HG02884 (cell line): ENCODE measurements at regions not wholly inside any gene's neighbourhood (a gene's known extent, or its start where the extent isn't known, plus 50 kb on each side); places are given as distances from the start of the nearest gene placed in this dataset.

Source experiments
- ATAC-seq: cut with Tn5 transposase; IDR thresholded peaks from one replicate; pipeline ENCODE4 v1.9.1; 2021; ENCODE audit warnings: mild to moderate bottlenecking, moderate library complexity; ENCODE audit not compliant: unreplicated experiment

DNA sequence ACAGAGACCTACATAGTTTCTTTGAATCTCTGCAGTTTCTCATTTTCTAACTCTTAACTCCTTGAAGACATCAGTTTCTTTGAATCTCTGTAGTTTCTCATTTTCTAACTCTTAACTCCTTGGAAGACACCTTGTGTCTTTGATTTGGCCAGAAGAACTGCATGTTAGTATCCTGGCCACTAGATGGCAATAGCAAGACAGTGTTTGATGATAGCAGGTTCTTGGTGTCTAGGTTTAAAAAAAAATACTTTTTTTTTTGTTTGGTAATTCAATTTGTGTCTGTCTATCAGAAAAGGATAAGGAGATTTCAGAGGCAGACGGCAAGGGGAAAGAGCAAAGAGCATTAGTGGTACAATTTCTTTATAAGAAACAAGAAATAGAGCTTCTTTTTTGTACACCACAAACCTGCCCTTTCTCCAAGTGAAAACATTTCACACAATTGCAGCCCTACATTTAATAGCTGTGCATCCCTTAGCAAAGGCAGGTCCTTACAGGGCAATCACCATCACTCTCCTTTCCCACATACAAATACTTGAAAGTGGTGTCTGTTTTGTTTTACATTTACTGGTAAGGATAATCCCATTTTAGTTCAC, 1324.9 kb upstream of the CDH8 start:
- peak; percentile 78 for ATAC-seq

DNA sequence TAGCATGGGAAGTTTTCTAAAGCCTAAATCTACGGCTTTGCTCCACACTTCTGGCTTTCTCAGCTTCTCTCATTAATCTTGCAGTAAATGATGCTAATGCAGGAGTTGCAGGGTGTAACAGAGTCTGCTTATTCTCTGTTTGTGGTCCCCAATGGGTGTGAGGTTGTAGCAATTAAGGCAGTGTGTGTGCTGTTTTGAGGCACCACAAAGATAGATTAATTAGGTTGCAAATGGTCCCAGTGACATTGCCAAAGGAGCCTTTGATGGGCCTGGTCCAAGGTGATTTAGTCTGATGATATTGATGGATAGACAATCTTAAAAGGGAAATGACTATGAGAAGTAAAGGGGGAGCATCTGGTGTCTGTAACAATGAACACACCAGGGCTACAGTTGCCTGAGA, 1313.7 kb upstream of the CDH8 start:
- ATAC-seq: no peak

DNA sequence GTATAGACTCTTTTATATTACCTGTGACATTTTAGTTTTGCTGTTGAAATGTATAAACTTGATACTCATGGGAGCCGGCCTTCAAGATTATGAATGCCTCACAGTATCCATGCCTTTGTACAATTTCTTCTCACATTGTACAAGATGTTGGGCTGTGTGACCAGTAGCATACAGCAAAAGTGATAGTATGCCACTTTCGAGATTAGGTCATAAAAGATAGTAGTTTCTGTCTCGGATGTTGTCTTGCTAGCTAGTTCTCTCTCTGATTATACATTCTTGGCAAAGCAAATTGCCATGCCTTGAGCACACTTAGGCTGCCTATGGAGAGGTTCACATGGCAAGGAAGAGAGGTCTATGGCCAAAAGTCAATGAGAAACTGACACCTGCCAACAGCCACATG, 1309.8 kb upstream of the CDH8 start:
- ATAC-seq: no peak

DNA sequence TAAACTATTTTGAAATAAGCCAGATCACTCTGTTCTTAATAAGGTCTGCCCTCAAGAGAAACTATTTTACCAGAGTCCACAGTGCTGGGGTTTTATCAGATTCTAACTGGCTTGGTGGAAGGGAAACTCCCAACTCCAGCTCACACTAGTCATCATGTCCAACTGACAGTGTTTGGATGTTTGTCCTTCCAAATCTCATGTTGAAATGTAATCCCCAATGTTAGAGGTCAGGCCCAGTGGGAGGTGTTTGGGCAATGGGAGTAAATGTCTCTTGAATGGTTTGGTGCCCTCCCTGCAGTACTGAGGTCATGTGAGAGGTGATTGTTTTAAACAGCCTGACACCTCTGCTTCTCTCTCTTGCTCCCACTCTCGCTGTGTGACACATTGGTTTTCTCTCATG, 1301.0 kb upstream of the CDH8 start:
- no peak for ATAC-seq

DNA sequence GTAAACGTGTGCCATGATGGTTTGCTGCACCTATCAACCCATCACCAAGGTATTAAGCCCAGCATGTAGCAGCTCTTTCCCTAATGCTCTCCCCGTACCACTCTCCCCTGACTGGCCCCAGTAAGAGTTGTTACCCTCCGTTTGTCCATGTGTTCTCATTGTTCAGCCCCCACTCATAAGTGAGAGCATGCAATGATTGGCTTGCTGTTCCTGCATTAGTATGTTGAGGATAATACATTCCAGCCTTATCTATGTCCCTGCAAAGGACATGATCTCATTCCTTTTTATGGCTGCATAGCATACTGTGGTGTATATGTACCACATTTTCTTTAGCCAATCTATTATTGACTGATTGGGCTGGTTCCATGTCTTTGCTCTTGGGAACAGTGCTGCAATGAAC, 1294.9 kb upstream of the CDH8 start:
- no peak for ATAC-seq

DNA sequence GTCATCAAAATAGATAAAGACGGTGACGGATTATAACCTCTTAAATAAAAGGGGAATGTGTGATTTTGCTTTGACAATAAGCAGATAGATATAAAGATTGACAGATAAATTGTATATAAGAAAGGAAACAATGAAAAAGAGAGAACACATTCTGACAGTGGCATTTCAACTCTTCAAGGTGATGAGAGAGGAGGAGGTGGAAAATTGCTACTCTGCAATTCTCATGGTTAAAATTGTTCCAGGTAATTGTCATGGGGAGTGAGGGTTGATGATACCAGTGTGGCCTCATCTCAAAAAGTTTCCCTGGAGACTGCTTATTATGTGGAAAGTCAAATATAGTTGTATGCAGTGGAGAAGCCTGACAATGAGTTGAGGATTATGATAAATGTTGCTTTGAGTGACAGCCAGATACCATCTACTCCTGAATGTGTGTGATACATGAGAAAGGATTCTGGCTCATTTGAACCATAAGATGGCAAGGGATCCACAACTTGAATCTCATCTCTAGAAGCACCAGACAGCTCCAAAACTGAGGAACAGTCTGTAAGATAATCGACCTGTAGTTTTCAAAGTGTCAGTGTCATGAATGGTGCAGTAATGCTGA, 1290.6 kb upstream of the CDH8 start:
- no peak for ATAC-seq

DNA sequence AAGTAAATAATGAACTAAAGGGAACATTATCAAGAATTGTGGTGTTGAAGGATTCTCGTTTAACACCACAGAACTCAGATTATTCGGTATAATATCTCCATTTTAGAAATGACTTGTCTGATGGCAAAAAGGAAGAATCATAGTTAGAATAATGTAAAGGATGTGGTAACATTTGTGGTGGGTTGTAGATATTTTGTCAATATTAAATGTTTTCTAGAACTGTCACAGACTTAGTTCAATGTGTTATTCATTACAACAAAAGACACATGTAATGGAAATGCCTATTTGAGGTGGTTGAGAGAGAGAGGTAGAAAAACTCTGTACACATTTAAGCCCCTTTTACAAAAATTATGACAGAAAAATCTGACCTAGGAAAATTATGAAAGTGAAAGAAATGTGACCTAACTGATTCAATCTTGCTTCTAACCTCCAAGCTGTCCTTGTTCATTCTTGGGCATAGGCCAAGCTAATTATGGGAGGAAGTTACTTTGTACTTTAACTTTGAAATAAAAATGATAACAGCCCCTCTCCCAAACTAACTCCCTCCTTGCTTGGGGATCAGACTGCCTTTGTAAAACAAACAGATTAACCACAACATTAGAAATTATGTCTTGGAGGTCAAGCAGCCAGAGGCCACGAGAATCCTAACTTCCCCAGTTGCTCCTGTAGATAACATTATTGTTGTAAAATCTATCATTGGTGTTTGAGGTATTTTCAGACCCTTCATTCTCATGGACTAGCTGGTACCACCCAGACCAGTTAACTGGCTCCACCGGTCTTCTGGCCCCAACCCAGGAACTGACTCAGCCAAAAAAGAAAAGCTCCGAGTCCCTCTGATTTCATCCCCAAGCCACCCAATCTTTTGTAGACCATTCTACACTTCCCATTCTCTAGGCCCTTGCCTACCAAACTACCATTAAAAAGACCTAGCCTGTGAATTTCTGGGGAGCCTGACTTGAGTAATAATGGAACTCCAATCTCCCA, 1287.8 kb upstream of the CDH8 start:
- ATAC-seq: no peak

DNA sequence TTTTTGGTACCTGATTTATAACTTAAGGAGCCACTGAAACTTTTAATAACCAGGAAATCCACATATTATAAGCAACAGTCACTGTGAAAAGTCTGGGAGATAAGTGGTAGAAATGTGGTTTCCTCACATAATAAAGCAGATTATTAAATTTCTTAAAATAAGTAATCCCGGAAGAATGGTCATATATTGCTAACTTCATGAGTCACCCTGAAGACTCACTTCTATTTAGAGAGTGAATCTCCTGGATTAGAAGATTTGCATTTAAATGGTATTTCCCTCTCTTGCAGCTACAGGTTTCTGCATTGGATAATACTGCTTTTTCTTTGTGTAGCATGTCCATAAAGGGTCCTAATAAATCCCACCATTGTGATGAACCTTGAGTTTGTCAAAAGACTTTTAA, 1286.8 kb upstream of the CDH8 start:
- ATAC-seq: no peak

DNA sequence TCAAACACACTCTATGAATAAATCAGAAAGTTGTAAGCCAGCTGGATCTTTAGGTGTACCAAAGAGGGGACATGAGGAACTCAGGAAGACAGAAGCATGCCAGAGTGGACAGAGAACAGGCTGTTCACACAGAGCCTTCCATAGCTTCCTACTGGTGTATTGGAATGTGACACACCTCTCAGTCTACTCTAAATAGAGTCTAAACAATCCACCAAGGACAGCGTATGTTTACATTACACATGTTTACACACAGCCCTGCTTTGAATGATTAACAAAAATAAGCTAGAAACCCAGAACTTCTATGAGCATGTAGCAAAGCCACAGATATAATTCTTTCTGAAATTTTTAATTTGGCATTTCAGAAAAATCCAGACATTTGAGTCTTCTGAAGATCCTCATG, 1279.0 kb upstream of the CDH8 start:
- ATAC-seq: no peak

DNA sequence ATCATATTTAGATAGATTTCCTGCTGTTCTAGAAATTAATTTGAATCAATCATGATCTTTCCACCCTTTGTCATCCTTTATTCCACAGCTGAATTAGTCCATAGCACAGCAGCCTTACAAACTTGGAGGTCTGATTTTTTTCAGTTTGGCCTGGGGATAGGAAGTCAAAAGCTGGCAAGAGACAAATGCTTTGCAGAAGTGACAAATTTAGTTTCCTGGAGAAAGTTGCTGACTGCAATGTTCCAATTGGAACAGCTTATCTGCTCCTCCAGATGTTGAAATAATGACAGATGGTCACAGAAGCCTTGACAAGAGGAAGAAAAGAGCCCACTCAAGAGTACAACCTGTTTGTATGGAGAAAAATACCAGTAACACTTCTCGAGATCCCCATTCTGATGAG, 1276.1 kb upstream of the CDH8 start:
- no peak for ATAC-seq

DNA sequence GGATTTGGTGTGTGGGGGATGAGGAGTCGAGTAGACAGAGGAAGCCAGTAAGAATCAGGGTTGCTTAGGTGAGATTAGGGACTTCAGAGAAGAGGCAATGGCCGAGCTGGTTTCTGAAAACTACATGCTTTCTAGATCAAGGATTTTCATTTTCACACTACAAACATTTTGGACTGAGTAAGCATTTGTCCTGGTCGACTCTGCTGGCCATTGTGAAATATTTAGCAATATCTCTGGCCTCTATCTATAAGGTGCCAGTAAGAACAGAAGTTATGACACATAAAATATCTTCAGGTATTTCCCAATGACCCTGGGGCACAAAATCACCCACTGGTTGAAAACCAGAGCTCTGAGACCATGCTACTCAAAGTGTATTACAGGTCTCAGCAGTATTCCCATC, 1275.1 kb upstream of the CDH8 start:
- ATAC-seq: no peak

DNA sequence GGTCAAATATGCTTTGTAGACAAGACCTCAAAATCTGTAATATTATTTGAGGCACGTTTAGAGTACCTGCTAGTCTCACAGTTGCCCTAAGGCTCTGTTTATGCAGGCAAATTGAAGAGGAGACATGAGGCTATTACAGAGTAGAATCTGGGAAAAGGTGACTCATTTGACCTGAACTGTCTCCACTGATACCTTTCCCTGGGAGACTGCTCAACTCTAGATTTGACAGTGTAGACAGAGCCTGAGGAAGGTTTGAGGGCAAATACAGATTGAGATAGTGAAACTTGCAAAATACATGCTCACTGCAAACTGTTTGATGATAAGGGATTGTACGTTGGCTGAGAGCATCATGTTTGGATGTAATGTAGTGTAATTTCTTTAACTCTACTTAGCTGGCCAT, 1266.6 kb upstream of the CDH8 start:
- ATAC-seq: no peak

DNA sequence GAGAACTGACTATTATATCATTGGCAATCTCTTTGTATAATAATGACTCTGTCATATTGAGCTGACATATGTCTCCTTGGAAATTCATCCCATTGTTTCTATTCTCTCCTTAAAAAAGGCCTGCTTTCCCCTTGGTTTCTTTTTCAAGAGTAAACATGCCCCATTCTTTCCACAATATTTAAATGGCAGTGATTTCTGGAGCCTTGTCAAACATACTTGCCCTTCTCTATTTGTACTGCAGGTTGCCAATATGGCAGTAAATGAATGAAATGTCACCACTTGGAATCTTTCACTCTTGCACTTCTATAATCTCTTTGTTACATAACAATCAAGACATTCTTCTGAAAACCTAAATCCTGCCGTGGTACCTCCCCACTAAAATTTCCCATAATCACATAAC, 1265.1 kb upstream of the CDH8 start:
- no peak for ATAC-seq

DNA sequence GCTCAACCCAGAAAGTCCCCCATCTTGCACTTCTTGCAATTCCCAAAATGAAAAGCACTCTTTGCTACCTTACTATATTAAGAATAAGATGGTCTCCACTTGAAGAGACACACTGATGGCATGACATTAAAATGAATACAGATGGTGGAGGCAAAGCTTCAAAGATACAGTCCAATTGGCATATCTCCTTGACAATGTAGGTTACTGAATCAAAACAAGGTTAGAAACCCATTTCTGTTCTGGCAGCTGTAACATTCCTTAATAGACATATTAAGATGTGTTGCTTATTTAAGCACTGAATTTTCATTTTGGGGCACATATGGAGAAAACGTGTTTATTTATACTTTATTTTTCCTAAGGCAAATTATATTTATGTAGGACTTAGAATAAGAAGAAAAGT, 1262.8 kb upstream of the CDH8 start:
- ATAC-seq: no peak

DNA sequence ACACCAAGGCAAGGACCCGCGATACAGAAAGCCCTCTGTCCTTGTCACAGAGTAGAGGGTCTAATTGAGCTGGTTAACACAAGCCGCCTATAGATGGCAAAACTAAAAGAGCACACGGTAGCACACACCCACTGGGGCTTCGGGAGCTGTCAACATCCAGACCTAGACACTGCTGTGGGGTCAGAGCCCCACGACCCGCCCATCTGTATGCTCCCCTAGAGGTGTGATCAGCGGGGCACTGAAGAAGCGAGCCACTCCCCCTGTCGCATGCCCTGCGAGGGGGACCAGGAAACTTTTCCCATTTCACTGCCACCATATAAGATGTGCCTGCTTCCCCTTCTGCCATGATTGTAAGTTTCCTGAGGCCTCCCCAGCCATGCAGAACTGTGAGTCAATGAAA, 1255.8 kb upstream of the CDH8 start:
- ATAC-seq: no peak

DNA sequence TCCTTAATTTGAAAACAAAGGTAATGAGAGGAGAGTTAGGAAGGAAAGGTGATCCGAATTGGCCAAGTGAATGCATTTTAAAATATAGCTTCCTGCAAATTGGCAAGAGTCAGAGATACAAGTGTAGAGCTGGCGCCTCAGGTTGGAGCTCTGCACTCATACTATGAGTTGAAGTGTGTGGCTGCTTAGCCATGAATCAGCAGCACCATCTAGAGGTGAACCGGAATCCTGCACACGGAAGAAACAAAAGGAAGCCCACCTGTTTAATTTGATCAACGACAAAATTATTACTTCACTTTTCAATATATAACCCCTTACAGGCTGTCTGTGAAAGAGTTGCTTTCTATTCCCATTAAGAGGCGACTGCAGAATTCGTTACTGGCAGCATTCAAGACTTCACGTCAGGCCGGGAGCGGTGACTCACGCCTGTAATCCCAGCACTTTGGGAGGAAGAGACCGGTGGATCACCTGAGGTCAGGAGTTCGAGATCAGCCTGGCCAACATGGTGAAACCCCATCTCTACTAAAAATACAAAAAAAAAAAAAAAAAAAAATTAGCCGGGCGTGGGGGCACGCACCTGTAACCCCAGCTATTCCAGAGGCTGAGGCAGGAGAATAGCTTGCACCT, 1253.7 kb upstream of the CDH8 start:
- peak; percentile 59 for ATAC-seq

DNA sequence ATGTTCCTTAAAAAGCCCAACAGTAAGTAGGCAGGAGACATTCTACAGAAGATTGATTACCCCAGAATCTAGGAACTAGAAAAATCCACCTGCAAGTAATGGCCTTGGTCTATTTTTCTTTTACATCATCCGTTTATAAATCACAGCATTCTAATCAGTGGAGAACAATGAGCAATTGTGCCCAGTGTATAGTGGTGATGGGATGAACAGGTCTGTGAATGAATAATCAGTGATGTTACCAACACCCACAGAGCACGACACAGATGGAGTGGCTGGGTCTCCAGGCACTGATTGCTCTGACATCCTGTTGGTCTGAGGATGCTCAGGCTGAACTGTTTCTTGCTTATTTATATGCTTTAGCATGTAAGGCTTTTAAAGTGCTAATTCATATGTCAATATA, 1251.2 kb upstream of the CDH8 start:
- no peak for ATAC-seq

DNA sequence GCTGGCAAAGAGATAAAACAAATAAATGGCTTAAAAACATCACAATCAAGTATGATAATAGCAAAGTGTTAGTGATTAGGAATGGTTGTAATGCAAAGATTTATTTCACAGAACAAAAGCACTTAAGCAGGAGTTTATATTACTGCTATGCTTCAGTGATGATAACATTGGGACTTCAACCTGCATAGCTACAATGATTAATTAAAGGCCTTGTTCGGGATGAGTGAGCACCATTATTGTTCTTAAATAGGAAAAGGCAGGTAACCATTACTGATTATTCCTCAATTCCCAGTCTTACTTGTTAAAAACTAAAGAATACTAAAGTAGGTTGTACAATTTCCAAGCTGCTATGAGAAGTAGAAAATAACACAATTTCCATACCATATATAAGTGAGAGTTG, 1247.5 kb upstream of the CDH8 start:
- no peak for ATAC-seq

DNA sequence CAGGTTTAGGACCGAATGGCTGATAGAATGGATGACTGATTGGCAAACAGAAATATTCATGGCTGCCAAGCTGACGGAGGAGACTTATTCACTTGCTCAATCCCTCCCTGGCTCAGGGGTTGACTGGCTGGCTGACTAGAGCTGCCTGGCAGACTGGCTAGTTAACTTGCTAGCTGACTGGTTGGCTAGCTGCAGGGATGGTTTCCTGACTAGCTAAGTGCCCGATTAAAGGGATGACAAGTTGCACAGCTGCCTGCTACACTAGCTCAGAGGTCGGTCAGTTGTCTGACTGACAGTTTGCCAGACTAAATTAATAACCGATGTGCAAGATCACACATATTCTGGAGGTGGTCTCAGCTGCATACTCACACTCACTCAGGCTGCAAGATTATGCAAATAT, 1208.4 kb upstream of the CDH8 start:
- no peak for ATAC-seq

DNA sequence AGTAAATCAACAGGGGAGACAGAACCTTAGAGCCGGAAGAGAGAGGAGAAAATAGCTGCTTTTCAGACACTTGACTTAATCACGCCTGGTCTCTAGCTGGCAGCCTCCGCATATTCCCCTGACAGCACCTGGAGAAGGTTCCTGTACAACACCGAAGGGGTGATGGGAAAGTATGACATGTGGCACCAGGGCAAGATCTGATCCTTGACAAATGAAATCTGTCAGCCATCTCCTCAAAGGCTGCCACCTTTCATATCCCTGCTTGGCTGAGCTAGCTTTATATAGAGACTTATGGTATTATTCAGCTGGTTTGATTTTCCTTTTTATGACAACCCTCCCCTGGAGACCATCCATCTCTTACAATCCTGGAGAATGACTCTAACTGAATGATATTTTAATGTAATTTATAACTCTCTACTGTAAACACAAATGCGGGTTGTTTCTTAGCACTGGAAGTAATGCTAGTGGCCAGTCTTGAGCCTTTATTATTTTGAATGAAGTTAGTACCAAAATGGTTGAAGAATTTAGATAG, 1205.3 kb upstream of the CDH8 start:
- no peak for ATAC-seq

DNA sequence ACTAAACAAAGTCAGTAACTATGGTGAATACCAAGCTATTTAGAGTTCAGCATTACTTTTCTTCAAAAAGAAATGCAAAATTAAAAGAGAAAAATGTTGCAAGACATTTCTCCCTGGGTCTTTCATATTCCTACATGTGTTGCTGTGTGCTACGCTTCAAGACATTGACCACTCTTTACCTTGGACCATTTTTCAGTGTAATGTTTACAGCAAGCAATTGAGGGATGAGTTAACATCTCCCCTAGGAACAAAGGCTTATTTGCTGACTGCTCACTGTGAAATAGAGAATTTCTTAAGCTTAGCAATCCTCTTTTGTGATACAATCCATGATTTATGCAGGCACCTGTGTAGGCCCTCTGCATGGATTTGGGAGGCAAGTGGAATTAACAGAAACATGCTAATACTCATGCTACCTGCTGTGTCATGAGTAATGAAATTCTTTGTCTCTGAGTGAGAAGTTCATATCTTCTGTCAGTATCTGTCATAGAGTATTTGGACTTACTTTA, 1202.9 kb upstream of the CDH8 start:
- no peak for ATAC-seq
